HS-5 (cell line): ENCODE measurements at regions not wholly inside any gene's neighbourhood (a gene's known extent, or its start where the extent isn't known, plus 50 kb on each side); places are given as distances from the start of the nearest gene placed in this dataset.

ENCODE experiments used
- DNase-seq: peaks from one replicate; pipeline ENCODE4 v3.0.0-alpha.2; 2012; ENCODE audit warnings: low read depth

GRCh38 chr4:60759518-60760245, 440.4 kb upstream of the ADGRL3 start:
- DNase-seq, result no peak

GRCh38 chr4:60780874-60781273, 419.3 kb upstream of the ADGRL3 start:
- DNase-seq, result peak; percentile 35

DNA sequence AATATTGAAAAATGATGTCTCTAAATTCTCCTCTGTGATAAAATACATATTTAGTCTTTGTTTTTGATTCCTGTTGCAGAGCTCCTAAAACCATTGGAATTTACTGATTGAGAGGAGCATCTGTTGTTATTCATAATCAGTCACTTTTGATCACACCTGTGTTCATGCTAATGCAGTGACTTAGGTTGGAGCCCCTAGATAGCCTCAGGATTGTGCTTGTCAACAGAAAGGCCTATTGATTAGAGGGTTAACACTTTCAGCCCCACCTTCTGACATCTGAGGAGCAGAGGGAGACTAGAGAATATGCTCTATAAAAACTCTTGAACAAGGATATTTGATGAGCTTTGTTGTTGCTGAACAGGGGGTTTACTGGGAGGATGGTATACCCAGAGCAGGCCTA, 409.5 kb upstream of the ADGRL3 start:
- DNase-seq, result no peak

DNA sequence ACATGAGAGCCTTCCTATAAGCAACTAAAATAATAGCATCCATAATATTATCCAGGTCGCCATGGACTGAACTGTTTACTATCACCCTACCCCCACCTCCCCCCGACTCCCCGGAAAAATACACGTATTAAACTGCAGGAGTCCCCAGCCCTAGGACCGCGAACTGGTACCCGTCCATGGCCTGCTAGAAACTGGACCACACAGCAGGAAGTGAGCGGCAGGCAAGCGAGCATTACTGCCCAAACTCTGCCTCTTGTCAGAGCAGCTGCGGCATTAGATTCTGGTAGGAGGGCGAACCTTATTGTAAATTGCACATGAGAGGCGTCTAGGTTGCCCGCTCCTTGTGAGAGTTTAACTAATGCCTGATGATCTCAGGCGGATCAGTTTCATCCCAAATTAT, 405.8 kb upstream of the ADGRL3 start:
- no peak for DNase-seq

DNA sequence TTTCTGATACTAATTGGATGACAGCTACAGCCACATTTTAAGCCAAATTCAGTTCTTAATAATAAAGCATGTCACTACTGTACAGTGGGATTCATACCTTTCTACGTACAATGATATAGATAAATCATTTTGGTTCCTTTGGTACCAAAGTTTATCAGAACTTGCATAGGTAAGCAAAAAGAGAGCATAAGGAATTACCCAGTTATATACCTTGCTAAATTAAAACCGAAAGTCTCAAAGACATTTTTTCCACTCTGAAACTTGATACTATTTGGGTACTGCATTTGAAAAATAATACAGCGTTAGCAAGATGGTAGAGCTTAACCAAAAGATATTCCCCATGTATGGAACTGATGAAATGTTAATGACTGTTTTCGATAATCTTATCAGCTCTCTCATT, 400.9 kb upstream of the ADGRL3 start:
- no peak for DNase-seq

DNA sequence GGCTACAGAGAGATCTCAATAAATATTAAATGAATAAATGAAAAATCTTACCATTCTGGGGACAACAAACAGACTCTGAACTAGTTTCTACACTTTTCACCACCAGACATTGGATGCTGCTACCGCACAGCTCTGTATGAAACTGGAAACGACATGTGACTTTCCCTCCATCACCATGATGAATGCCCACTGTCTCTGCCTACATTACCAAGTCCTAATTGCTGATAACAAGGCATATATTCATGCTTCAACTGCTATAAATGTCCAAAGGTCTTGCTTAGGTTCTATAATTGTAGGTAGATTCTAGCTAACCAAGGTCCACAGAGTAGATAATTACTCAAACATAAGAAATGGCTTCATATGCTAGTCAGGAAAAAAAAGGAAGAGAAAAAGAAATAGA, 399.4 kb upstream of the ADGRL3 start:
- DNase-seq, result no peak

DNA sequence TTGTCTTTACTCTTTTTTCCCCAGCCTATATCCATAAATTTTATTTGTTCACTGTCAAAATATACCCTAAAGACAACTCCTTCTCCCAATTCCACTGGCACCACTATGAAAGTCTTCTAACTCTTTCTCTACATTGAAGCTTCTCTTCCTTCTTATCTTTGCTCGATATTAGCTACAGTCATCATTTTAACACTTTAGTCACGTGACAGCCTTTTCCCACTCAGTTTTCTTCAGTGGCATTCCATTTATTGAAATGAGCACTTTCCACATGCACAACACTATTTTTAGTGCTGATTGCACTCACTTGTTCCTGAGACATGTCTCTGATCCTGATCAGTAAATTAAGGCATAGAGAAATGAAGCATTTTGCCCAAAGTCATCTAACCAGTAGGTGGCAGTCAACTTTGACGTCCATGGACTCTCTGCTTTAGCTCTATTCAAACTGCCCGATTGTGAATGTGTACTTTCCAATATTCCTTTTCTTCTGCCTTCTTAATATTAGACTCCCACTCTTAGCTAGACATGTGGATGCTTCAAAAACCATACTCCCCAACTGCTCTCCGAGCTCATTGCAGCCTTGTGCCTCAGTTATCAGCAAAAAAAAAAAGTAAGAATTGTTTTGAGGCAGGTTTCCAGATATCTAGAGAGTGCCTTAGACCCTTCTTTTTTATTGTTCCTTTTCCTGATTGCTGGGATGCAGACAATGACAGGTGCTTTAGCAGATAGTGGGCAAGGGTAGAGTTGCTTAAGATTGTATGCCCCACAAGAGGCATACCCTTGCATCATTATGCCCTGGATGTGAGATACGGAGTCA, 394.4 kb upstream of the ADGRL3 start:
- DNase-seq, result peak; percentile 9

GRCh38 chr4:60808726-60809485, 391.2 kb upstream of the ADGRL3 start:
- DNase-seq, result no peak

GRCh38 chr4:60809486-60809800, 390.7 kb upstream of the ADGRL3 start:
- no peak for DNase-seq

DNA sequence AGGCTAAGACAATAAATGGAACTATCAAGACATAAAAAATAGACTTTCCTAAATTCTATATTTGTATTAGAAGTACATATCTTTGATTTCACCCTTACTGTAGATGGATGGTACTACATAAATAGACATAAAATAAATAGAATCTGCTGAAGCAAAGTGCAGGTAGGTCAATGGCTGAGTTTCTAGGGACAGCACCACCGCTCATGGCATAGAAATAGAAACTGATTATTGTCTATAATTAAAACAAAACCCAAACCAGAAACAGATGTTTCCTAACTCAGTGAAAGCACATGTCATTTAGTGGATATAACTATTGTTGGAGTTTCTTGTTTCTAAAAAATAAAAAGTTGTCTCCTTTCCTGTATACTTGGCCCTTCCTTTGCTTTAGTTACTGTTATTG, 387.3 kb upstream of the ADGRL3 start:
- DNase-seq, result no peak

DNA sequence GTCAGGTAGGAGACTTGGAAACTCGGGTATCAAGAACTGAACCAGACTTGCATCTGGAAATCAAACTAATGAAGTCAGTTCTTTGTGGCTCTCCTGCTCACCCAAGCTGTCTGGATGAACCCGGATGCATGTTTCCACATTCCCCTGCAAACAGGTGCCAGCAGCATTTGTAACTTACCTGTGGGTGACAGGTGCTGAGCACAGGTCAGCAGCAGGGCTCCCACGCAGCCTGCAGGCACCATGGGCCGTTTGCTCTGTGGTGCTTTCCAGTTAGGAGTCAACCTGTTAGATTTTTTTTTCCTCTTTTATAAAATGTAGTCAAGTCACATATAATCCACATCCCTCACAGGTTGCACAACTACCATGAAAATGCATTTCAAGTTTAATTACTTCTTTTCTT, 385.6 kb upstream of the ADGRL3 start:
- no peak for DNase-seq

DNA sequence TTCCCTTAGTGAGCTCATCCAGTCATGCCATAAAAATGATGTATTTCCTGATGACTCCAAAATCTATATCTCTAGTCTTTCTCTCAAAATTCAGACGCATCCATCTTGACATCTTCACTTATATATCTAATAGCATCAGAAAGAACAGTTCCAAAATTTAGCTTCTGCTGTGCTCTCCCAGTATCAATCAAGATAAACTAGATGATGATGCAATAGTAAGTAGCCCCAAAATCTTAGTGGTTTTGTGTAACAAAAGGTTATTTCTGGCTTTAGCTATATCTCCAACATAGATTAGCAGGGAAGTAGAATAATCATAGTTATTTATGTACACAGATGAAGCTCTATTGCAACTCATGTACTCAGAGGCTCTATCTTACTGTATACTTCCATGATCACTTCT, 382.5 kb upstream of the ADGRL3 start:
- DNase-seq, result no peak

GRCh38 chr4:60822986-60823385, 377.1 kb upstream of the ADGRL3 start:
- DNase-seq, result no peak

DNA sequence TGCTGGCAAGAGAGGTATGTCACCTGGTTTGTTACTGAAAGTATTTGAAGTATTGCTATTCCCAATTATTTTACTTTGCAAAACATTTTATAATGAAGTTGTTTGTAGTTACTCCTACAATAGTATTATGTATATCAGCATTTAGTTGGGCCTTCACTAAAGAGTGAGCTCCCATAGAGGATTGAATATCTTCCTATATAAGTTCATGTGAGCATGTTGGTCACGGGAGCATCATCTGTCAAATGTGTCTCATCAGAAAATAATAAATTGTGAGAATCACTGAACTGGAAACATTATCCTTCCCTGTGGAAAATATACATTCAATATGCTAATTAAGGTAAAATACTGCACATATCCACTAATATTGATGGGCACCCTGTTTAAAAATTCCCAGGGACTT, 360.1 kb upstream of the ADGRL3 start:
- DNase-seq, result no peak

DNA sequence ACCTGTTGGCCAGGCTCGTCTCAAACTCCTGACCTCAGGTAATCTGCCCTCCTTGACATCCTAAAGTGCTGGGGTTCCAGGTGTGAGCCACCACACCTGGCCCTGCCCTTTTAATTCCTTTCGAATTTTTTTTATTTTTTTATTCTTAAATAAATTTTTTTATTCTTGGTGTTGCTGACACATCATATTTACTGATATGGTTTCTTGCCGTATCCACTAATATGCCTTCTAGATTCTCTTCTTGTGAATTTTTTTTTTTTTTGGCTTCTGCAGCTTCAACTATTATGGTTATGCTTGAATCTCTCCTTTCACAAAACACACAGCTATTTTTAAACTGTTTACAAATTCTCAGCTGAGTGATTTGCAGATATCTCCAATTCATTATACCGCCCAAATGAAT, 353.4 kb upstream of the ADGRL3 start:
- DNase-seq, result no peak

- DNase-seq, result no peak
Measured at GRCh38 chr4:60847614-60848013, 352.5 kb upstream of the ADGRL3 start.

- no peak for DNase-seq
Measured at GRCh38 chr4:60857130-60857753, 342.9 kb upstream of the ADGRL3 start.

DNA sequence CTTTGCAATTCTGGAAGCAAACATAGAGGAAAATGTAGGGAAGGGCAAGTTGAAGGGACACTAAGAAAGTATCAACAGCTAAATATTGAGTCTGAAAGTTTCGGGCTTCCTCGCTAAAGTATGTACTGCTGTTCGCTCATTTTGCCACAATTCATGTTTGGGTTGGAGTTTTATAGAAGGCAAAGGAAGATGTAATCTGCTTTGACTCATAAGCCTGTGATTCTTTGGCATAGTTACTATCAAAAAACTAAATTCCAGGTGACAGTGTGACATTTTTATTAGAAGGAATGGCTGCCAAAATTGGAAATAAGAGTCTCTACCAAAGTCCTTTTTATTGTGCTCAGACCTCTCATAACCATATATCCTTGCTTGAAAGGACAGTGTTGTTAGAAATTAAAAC, 336.7 kb upstream of the ADGRL3 start:
- no peak for DNase-seq

- DNase-seq, result no peak
Measured at GRCh38 chr4:60865273-60865672, 334.9 kb upstream of the ADGRL3 start.

DNA sequence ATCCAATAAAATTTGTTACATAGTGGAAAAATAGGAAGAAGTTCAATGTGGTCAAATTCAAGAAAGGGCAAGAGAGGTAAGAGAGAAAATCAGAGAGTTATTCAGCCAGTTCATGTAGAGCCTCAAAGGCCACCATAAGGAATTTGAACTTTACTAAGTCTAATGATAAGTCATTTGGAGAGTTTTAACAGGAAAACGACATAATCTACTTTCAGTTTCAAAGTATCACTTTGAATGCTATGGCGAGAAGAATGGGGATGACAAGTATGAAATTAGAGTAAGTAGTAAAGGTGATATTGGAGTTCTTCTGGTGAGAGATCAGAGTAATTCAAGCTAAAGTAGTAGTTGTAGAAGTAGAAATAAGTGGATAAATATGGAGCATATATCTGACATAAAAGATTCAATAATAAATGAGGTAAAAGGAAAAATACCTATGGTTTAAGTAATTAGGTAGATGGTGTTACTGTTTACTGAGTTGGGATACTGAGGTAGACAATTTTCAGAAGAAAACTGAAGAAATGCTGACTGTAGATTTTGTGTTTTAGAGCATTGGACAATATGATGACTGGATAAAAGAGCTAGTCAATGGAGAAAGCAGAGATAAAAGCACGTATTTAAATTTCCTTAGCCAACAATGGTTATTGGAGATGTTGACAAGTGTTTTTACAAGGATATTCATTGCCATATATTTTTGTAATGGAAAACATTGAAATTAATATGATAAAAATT, 331.7 kb upstream of the ADGRL3 start:
- no peak for DNase-seq

DNA sequence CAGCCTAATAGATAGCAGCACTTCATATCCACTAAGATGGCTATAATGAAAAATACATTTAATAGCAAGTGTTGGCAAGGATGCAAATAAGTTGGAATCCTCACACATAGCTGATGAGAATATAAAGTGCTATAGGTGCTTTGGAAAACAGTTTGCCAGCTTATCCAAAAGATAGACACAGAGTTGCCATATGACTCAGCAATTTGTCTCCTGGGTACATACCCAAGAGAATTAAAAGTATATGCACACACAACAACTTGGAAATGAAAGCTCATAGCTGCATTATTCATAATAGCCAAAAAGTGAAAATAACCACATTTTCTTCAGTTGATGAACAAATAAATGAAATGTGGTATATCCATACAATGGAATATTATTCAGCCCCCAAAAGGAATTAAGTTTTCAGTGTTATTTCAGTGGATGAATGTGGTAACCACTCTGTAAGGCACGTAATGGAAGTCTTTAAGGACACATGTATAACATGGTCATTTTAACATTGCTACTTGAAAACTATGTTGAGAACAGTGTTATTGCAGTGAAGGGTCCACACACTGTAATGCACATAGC, 320.9 kb upstream of the ADGRL3 start:
- no peak for DNase-seq

GRCh38 chr4:60884587-60884986, 315.5 kb upstream of the ADGRL3 start:
- no peak for DNase-seq
